Fibroblast of skin of right quadriceps (primary cell): ENCODE measurements at regions not wholly inside any gene's neighbourhood (a gene's known extent, or its start where the extent isn't known, plus 50 kb on each side); places are given as distances from the start of the nearest gene placed in this dataset.
"Not testable (repeated sequence)": the region's sequence is repeated elsewhere in the genome, so short reads cannot be mapped to it uniquely, and the experiment has no call there.

Experiments
- DNase-seq: peaks from one replicate; pipeline ENCODE4 v3.0.0-alpha.2; 2013

DNA sequence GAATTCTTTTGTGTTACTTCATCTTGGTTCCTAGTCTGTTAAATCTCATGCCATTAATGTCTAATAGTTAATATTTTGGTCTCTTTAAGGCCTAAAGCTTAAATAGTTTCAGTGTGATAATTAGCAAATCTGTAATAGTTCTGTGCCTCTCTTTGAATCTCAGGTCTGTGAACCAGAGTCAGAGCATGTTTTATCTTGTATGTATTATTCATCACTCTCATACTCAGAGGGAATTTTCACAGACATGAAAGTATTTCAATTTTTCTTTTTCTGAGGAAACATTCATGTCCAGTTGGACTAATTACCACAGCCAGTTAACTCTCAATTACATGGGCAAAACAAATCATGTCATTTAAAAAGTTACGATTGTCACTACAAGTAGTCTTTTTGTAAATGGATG, 931.9 kb upstream of the SLC39A10 start:
- no peak for DNase-seq

DNA sequence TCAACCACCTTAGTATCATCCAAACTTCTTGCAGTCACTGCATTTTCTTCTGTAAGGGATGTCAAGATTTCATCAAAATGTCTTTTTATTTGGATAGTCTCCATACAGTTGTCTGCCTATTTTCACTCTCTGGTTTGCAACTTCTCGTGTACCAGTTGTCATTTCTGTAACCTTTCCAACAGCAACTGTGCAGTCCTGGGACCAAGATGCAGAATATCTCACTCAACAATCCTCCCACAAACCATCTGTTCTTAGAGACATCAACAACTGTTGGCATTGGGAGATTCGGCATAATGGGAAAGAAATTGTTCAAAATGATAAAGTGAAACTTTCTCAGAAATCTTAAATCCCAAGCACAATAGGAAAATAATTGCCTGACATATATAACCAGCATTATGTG, 933.6 kb upstream of the SLC39A10 start:
- DNase-seq = no peak

DNA sequence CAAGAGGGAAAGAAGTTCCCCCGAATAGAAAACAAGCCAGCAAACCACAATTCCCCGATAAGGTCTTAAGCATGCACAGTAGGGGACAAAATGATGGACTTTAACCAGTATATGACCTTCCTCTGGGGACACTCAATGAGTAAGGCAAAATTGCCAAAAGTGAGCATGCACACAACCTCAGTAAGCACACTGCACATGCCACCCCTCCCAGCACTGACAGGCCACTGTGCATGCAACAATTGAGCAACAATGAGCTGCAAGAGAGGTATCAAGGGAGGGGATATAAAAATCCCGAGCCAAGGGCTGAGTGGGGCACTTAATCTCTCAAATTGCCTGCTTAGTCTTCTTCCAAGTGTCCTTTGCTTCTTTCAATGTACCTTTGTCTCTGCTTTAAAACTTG, 935.8 kb upstream of the SLC39A10 start:
- DNase-seq = no peak

DNA sequence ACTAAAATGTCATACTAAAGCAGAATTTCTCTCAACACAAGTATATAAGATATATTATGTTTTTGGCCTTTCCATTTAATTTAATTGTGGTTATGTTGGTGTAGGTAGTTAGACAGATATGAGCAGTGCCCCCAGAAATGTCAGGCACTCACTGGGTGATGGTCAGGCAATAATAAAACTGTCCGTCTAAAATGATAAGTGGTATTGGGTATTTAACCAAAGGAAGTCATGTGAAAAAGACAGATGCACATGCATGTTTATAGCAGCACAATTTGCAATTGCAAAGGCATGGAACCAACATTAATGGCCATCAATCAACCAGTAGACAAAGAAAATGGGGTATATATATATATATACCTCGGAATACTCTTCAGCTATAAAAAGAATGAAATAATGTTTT, 936.6 kb upstream of the SLC39A10 start:
- DNase-seq = no peak

DNA sequence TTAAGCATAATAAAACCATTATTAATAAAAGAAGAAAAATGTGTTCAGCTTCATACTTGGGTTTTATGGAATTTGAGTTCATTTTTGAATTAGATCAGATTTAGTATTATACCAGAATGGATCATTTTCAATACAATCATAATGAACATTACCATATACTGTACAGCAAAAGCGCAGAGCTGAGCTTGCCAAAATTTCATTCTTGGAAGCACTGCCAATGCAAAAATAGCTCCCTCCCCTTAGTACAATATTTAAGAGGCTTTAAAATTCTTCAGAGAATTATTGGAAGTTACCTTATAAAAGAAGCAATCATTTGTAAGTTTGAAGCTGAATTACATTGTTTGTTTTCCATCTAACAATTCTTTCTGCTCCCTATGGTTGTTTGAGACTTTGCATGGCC, 938.1 kb upstream of the SLC39A10 start:
- DNase-seq = no peak

DNA sequence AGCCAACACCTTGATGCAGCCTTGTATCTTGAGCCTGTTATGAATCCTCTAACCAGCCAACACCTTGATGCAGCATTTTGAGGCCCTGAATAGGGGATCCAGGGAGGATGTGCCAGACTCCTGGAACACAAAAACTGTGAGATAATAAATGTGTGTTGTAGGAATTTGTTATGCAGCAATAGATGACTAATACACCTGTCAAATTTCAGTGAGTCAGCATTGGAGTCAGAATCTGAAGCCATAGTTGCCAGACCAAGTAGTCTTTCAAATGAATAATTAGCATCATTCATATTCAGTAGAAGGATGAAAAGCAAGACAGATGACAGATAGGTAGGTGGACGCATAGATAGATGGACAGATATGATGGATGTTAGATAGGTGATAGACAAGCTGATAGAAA, 942.5 kb upstream of the SLC39A10 start:
- DNase-seq = no peak

DNA sequence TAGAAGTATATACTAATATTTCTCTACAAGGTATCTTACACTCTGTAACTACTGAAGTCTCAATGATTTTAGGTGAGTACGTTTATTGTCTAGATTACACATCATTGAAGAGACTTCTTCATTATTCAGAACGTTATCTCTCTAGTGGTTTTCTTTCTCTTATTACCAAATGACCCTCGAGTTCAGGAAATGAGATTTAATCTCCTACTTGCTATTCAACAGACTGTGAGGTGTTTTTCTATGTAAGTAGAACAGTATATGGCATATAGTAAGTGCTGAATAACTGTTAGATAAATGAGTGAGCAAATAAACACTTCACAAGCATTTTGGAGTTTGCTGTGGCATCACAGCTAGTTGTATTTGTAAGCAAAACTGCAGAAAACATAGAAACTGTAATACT, 947.2 kb upstream of the SLC39A10 start:
- DNase-seq = no peak

DNA sequence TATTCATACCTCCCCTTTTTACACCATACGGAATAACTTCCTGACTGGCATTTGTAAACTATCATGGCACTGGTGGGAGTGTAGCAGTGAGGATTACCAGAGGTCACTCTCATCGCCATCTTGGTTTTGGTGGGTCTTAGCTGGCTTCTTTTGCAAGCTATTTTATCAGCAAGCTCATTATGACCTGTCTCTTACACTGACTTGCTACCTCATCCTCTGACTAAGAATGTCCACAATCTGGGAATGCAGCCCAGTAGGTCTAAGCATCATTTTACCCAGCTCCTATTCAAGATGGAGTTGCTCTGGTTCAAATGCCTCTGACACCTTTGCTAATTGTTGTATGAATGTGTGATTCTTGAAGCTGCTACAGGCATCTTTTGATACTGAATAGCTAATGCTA, 950.8 kb upstream of the SLC39A10 start:
- DNase-seq = no peak

DNA sequence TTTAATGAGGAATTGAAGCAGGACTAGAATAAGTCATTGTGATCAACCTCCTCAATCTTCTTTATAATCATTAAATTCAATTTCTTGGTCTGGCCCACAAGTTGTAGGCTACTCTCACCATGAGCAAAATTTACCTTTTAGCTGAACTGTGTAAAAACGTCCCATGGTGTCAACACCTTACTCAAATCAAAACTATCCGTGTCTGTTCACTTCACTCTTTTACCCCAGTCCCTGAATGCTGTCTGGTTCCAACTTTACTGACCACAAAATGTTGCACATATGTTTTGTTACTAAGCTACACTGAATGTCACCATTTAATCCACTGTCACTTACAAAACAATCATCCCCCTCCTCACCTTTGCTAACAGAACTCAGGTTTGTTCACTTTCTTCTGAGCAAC, 951.6 kb upstream of the SLC39A10 start:
- DNase-seq = no peak

DNA sequence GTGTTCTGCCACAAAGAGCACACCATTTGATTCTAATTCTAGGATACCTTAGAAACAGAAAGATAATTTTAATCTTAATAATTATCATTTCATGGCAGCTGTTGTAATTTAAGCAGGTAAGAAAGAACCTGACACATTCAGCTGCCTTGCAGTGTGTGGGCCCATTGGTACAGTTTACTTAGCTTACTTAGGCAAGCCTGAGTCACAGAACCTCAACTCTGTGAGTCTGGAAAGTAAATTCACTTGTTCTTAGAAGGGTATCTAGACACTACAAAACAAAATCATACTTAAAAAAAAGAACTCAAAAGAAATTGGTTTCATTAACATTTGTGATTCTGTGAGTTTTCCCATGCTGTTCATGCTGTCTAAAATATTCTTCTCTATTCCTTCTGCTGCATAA, 956.3 kb upstream of the SLC39A10 start:
- DNase-seq = no peak

DNA sequence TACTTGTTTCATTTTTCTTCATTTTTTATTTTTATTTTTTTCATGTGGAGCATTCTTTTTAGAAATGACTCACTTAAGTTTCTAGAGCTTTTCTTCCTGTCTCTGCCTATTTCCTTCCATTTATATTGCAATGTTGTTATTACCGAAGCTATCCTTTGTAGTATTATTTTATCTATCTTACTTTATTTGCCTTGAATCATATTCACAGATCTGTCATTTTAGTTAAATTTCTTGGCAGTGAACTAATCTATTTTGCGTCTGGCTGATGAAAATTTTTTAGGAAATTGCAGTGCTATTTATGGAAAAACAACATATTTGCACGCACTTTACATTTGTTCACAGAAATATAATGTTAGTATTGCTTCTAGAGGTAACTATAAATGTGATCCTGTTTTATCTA, 956.9 kb upstream of the SLC39A10 start:
- DNase-seq = no peak

DNA sequence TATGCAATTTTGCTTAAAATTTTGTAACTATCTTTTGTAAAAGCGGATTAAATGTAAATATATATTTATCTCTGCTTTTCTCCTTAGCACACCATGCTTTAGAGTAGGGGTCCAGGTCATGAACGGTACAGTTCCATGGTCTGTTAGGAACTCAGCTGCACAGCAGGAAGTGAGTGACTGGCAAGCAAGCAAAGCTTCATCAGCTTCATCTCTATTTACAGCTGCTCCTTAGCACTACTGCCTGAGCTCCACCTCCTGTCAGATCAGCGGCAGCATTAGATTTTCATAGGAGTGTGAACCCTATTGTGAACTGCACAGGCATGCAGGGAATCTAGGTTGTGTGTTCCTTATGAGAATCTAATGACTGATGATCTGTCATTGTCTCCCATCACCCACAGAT, 959.0 kb upstream of the SLC39A10 start:
- no peak for DNase-seq

DNA sequence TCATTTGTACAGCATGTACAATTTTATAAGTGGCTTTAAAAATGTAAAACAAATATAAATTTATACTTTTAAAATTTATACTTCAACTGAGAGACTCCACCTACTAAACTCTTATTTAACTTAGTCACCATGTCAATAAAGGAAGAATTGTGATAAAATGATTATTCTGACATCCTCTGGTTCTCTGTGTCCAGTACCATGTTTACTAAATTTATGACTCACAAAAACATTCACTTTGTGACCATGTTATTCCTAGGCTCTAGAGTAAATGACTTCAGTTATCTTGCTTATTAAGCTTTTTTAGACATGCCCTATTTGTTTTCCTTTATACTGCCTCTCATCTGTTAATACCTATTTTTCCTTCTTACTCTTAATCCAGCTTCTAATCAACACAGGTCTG, 959.6 kb upstream of the SLC39A10 start:
- DNase-seq = no peak

DNA sequence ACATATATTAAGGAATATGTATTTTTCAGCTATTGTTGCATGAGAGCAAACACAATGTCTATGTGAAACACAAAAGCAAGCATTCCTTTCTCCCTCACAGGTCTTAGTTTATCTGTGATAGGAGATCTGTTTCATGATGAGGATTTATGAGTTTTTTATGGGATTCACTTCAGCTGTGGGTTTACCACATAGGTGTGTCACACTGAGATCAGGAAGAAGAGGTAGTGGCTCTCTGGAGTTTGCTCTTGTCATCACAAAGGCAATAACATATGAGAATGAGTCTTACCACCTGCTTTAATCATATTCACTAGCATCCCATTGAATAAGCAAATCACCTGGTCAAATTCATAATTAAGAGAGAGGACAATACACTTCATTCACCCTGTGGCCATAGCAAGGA, 960.3 kb upstream of the SLC39A10 start:
- DNase-seq = no peak

DNA sequence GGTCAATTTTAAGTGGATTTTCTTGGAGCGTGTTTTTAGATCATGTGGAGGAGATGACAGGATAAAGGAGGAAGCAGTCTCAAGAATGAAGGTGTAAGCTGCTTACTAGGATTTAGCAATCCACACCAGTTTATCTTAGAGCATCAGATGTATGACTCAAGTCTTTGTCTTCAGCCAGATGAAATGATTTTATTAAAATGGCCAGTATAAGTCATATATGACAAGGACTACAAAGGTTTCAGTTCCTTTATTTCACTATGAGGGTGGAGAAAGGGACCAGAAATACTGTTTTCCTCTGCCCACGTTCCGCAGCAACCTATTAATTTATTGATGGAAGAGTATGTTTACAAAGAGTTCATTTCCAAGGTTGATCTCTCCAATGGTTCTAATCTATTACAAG, 970.5 kb upstream of the SLC39A10 start:
- DNase-seq = no peak

DNA sequence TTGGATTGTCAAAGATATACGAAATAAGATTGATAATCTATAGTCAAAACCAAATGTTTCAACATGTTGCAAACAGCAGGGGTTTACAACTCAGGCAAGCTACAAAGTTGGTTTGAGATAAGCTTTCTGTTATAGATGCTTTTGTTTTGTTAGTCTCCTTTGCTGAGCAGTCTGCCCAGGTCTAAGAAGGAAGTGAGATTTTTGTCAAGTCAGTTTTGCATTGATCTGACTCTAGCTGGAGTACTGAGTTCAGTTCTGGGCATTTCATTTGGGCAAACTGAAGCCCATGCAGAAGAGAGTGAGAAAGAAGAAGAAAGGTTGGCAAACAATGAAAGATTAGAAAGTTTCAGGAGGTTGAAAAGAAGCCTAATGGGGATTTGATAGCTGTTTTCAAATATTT, 983.0 kb upstream of the SLC39A10 start:
- no peak for DNase-seq

DNA sequence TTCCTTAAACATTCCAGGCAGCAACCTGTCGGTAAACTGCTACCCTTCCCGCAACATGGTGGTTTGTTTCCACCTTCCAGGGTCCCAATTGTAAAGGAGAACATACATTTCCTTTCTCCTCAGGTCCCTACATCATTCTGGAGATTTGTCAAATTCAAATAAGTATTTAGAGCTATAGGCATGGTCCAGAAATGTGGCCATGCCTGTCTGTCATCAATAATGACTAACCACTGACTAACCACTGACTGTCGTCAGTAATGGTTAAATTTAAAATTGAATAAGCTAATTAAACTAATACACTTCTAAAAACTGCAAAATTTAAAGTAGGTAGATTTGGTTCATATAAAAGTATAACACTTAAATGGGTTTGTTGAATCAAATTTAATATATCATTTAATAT, 984.0 kb upstream of the SLC39A10 start:
- no peak for DNase-seq

DNA sequence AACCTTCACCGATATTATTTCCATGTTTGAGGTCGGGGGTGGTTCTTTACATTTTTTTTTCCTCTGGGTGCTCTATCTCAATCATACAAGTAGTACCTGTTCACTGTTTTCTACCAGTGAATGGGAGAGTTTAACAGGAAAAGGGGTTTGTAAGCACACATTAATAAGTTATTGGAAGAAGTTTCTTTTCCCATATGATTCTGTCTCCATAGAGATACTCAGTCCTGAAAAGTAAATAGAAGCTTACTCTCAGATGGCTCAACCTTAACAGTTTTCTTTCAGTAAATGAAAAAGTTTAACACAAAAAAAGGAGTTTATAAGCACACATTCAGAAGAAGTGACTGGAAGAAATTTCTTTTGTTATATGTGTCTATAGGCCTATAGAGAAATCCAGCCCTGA, 995.6 kb upstream of the SLC39A10 start:
- DNase-seq = no peak

DNA sequence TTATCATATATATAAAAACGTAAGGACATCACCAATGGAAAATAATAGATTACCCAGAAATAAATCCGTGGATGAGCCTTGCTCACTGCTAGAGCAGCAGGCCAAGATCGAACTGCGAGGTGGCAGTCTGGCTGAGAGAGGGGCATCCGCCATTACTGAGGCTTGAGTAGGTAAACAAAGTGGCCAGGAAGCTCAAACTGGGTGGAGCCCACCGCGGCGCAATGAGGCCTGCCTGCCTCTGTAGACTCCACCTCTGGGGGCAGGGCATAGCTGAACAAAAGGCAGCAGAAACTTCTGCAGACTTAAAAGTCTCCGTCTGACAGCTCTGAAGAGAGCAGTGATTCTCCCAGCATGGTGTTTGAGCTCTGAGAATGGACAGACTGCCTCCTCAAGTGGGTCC, 1018.0 kb upstream of the SLC39A10 start:
- not testable (repeated sequence) for DNase-seq

DNA sequence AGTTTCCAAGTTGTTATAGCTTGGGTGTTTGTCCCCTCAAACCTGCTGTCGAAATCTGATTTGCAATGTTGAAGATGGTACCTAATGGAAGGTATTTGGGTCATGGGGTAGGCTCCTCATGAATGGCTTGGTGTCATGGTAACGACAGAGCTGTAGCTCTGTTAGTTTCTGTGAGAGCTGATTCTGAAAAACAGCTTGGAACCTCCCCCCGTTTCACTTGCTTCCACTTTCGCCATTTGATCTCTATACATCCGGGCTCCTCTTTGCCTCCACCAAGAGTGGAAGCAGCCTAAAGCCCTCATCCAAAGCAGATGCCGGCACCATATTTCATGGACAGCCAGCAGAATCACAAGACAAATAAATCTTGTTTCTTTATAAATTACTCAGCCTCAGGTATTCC, 1035.1 kb upstream of the SLC39A10 start:
- DNase-seq = no peak

DNA sequence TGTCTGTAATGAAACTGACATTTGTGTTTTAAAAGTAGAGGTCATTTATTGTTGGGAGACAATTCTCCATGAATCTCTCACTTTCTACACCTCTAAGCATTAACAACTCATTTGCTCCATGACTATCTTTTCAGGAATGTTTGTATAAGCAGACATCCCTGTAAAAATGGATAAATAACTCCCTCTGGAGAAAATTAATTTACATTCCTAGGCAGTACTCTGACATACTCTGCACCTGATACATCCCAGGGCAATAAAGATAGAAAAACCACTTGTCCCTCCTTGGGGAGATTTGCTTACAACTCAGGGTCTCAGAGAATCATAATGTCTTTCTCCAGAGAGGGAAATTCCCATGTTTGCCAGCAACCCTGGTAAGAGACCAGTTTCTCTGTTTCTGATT, 1037.7 kb upstream of the SLC39A10 start:
- DNase-seq = no peak

DNA sequence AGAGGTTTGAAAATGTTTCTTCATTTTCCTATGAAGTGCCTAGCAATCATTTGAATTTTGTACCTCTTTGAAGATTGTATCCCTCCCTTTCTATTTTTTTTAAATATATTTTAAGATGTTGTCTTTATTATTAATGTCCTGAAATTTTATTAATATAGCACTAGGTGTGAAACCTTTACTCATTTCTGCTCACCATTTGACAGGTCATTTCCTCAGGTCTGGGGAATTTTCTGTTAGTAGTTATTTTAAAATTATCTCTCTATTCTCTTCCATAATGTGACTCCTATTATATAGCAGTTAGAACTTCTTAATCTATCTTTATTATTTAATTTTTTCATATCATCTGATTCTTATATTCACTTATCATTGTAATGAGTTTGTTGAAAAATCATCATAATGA, 1038.6 kb upstream of the SLC39A10 start:
- no peak for DNase-seq

DNA sequence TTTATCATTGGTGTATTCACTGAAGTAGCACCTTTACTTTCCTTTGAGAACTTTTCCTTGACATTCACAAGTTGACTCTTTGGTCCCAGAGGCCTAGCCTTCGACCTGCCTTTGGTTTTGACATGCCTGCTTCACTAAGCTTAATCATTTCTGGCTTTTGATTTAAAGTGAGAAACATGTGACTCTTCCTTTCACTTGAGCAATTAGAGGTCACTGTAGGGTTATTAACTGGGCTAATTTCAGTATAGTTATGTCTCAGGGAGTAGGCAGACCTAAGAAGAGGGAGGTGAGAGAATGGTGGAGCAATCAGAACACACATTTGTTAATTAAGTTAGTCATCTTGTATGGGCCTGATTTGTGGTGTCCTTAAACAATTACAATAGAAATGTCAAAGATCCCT, 1040.7 kb upstream of the SLC39A10 start:
- no peak for DNase-seq

DNA sequence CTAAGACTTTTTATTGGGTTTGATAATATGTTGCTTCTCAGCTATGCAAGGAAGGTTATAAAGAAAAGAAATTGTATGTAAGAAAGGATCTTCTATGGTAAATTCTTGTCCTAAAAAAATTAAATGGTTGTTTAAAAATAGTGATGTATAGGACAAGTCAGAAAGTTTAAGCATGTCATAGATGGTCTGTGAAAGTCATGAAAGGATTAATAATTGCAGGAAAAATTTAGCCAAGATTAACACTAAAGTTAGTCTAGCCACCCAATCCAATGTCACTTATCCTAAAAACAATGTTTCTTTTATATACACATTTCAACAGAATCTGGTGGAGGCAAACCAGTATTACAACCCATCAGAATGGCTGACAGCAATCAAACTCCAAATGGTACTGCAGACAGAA, 1046.7 kb upstream of the SLC39A10 start:
- DNase-seq = no peak

DNA sequence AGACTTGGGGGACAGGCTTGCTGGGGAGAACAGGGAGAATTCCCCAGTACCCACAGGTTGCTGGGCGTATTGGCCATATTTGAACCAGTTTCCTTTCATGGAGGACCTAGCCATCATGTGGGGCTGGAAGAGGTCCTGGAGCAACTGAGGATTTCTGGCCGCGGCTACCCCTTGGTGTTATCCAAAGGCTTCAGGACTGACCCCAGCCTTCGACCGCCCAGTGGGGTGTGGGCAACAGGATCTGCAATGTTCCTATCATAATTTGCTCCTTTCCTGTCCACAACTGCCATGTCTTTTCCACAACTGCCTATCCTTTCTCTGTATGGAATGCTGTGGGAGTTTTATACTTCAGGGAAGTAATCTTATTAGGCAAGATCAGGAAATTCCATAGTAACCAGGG, 1053.6 kb upstream of the SLC39A10 start:
- no peak for DNase-seq

DNA sequence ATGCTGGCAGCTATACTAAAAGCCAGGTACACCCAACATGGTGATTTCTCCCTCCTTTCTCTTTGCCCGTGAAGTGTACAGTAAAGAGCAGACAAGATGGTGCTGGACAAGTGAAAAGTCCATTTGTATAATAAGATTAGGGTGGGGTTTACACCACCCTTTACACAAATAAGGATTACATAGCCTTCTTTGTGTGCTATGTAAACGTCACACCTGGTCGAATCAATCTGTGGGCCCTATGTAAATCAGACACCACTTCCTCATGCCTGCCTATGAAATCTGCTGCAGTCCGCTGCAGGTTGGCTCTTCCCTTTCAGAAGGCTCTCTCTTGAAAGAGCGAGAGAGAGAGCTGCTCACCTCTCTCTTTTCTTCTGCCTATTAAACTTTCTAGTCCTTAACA, 1054.3 kb upstream of the SLC39A10 start:
- DNase-seq = no peak

DNA sequence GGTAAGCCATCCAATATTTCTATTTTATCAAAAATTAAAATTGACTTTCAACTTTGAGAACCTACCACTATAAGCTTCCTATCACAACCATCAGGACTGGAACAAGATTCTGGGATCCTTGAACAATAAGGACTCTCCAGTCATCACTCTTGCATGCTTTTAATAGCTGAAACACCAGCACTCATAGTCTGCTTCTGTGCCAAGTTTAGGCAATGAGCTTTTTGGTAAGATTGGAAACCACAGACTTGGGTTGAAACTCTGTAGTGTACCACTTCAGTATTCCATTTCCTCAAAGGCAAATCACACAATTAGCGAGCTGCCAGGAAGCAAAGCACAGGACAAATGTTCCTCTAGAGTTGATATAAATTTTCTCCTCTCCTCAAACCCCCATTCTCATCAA, 1065.8 kb upstream of the SLC39A10 start:
- no peak for DNase-seq
